Upper lobe of left lung (tissue), 6 donors: ENCODE measurements at regions not wholly inside any gene's neighbourhood (a gene's known extent, or its start where the extent isn't known, plus 50 kb on each side); places are given as distances from the start of the nearest gene placed in this dataset.
"Not testable (repeated sequence)": the region's sequence is repeated elsewhere in the genome, so short reads cannot be mapped to it uniquely, and the experiment has no call there.

ENCODE experiments used
- ATAC-seq, 2 donors: fragments of 200-7000 bp; cut with Tn5 transposase; one replicate each; pipeline ENCODE4 v1.9.1; 2022; ENCODE audit warnings: mild to moderate bottlenecking in 2 of 2, moderate library complexity in 2 of 2; ENCODE audit not compliant: low FRiP score in 2 of 2
- DNase-seq, 2 donors: peaks; one replicate each; pipeline ENCODE4 v3.0.0-alpha.2; 2019 to 2020
- H3K27ac ChIP-seq, 4 donors: fragments of 200-600 bp; sonication (generic); one replicate each; pipeline ENCODE4 v1.5.1; 2016 to 2019
- H3K27me3 ChIP-seq, 4 donors: fragments of 200-600 bp; sonication (generic); one replicate each; pipeline ENCODE4 v1.5.1; 2017 to 2019
- H3K36me3 ChIP-seq, 4 donors: fragments of 200-600 bp; sonication (generic); one replicate each; pipeline ENCODE4 v1.5.1; 2016 to 2019
- H3K4me1 ChIP-seq, 4 donors: fragments of 200-600 bp; sonication (generic); one replicate each; pipeline ENCODE4 v1.5.1; 2018 to 2019
- H3K4me3 ChIP-seq, 4 donors: fragments of 200-600 bp; sonication (generic); one replicate each; pipeline ENCODE4 v1.5.1; 2017 to 2019; ENCODE audit warnings: mild to moderate bottlenecking in 2 of 4, moderate library complexity in 1 of 4
- H3K9me3 ChIP-seq, 4 donors: fragments of 200-600 bp; sonication (generic); one replicate each; pipeline ENCODE4 v1.5.1; 2018 to 2019
- CTCF ChIP-seq, 6 experiments: fragments of 450-650 bp in 4 of 6; fragments of 200-600 bp in 2 of 6; sonication (generic) in 2 of 6; IDR thresholded peaks; one replicate each; pipeline ENCODE4 v1.5.1; 2016 to 2019; ENCODE audit warnings: antibody characterized with exemption in 6 of 6
- EP300 ChIP-seq, 4 donors: sonication (generic); formaldehyde crosslinking; IDR thresholded peaks; one replicate each; pipeline ENCODE4 v1.5.1; 2017; ENCODE audit warnings: antibody characterized with exemption in 4 of 4, control low read depth in 2 of 4
- POLR2A ChIP-seq, 4 donors: fragments of 450-650 bp; IDR thresholded peaks; one replicate each; pipeline ENCODE4 v1.5.1; 2016 to 2017; ENCODE audit warnings: antibody characterized with exemption in 4 of 4, mild to moderate bottlenecking in 2 of 4
- POLR2AphosphoS5 ChIP-seq, 2 donors: sonication (generic); formaldehyde crosslinking; IDR thresholded peaks; one replicate each; pipeline ENCODE4 v1.5.1; 2017; ENCODE audit warnings: antibody characterized with exemption in 2 of 2
- WGBS, 2 donors: methylation state at CpG; one replicate each; pipeline ENCODE4 v1.1.5; 2017 to 2018; 5-methylcytosine and 5-hydroxymethylcytosine counted together
- donor health status: DM: no; HTN: no; CAD: no; lungs with moderate emphysema.
- donor health status: DM: no; HTN: yes; CAD: no; lungs with severe emphysema.

DNA sequence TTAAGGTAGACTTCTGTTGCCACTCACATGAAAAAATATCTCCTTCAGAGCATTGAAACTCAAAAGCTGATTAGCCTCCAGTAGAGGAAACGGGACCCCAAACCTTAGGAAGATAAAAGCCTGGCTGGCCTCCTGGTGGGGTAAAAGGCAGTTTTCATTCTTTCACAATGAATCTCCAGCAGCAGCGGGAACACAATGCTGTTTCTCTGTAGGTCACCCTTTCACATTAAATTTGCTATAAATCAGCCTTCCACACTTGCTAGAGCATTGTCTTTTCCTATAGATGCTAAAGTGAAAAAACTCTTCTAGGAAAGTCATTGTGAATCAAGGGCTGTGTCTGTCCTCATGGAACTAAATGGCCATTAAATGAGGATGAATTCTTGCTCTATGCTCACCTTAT, 207.3 kb upstream of the MAGEB2 start:
- WGBS, 2 donors = 43 to 67% methylated on average over 1 to 2 of the region's 2 CpGs
- Histone ChIP-seq H3K27me3 (no peaks in the 10 kb centered on the region), H3K36me3 (no peaks in the 10 kb centered on the region), H3K4me3 (no peak overlapping the region), H3K4me1 (no peaks in the 10 kb centered on the region), H3K9me3 (no peaks in the 10 kb centered on the region), H3K27ac (no peak overlapping the region)
- TF ChIP-seq CTCF (IDR thresholded peaks at IDR 0.05) (no peak), POLR2AphosphoS5 (IDR thresholded peaks at IDR 0.05) (no peak), POLR2A (IDR thresholded peaks at IDR 0.05) (no peak), EP300 (IDR thresholded peaks at IDR 0.05) (no peak)
- ATAC-seq (no peak), DNase-seq (no peak)

GRCh38 chrX:30010471-30010870, 204.9 kb upstream of the MAGEB2 start:
- WGBS, 2 donors = 68 to 86% methylated on average over 3 of the region's 3 CpGs
- no peak for DNase-seq
- H3K4me1 ChIP-seq = no peaks in the 10 kb centered on the region
- TF ChIP-seq POLR2A (IDR thresholded peaks at IDR 0.05) (no peak), CTCF (IDR thresholded peaks at IDR 0.05) (no peak), EP300 (IDR thresholded peaks at IDR 0.05) (no peak), POLR2AphosphoS5 (IDR thresholded peaks at IDR 0.05) (no peak)
- ATAC-seq = no peak
- no peaks in the 10 kb centered on the region for H3K27me3 ChIP-seq
- no peaks in the 10 kb centered on the region for H3K36me3 ChIP-seq
- no peaks in the 10 kb centered on the region for H3K9me3 ChIP-seq
- H3K27ac ChIP-seq = no peak overlapping the region
- no peak overlapping the region for H3K4me3 ChIP-seq

GRCh38 chrX:30015440-30015839, 199.9 kb upstream of the MAGEB2 start:
- Histone ChIP-seq H3K9me3 (no peaks in the 10 kb centered on the region), H3K4me1 (no peaks in the 10 kb centered on the region), H3K4me3 (no peak overlapping the region), H3K27me3 (no peaks in the 10 kb centered on the region), H3K27ac (no peak overlapping the region), H3K36me3 (no peaks in the 10 kb centered on the region)
- TF ChIP-seq CTCF (IDR thresholded peaks at IDR 0.05) (no peak), POLR2AphosphoS5 (IDR thresholded peaks at IDR 0.05) (no peak), POLR2A (IDR thresholded peaks at IDR 0.05) (no peak), EP300 (IDR thresholded peaks at IDR 0.05) (no peak)
- DNase-seq = no peak
- 79 to 87% methylated on average over 3 of the region's 3 CpGs for WGBS, 2 donors
- no peak for ATAC-seq

- 53 to 60% methylated on average over 2 of the region's 2 CpGs for WGBS, 2 donors
- H3K27me3 ChIP-seq = no peaks in the 10 kb centered on the region
These were observed 187.7 kb upstream of the MAGEB2 start for GRCh38 chrX:30027636-30028035.

DNA sequence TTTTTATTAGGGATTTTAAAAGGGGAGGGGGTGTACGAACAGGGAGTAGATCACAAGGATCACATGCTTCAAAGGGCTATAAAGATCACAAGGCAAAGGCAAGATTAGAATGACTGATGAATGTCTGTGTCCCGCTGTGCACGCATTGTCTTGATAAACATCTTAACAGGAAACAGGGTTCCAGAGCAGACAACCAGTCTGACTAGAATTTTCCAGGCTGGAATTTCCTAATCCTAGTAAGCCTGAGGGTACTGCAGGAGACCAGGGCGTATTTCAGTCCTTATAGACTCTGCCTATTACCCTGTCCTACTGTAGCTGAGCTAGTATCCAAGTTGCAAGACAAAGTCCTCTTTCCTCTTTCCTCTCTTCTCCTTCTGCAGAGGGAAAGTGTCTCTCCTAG, 179.0 kb upstream of the MAGEB2 start:
- H3K36me3 ChIP-seq, H3K4me3 ChIP-seq, DNase-seq, H3K27ac ChIP-seq, H3K27me3 ChIP-seq, H3K9me3 ChIP-seq, ATAC-seq, H3K4me1 ChIP-seq: not testable (repeated sequence)
- 45 to 63% methylated on average over 3 to 4 of the region's 4 CpGs for WGBS, 2 donors

More at GRCh38 chrX:30027636-30028035, 187.7 kb upstream of the MAGEB2 start:
- no peak overlapping the region for H3K27ac ChIP-seq
- DNase-seq (no peak), ATAC-seq (no peak)
- TF ChIP-seq POLR2AphosphoS5 (IDR thresholded peaks at IDR 0.05) = no peak
- TF ChIP-seq EP300 (IDR thresholded peaks at IDR 0.05) = no peak
- TF ChIP-seq POLR2A (IDR thresholded peaks at IDR 0.05) = no peak
- TF ChIP-seq CTCF (IDR thresholded peaks at IDR 0.05) = no peak
- no peak overlapping the region for H3K4me3 ChIP-seq
- no peaks in the 10 kb centered on the region for H3K9me3 ChIP-seq
- no peaks in the 10 kb centered on the region for H3K36me3 ChIP-seq
- H3K4me1 ChIP-seq = no peaks in the 10 kb centered on the region
